Coronary artery (tissue), 2 donors: ENCODE measurements at regions not wholly inside any gene's neighbourhood (a gene's known extent, or its start where the extent isn't known, plus 50 kb on each side); places are given as distances from the start of the nearest gene placed in this dataset.

Experiments
- DNase-seq: peaks from one replicate; pipeline ENCODE4 v3.0.0-alpha.2; 2017; ENCODE audit warnings: low spot score
- H3K27ac ChIP-seq, 2 donors: fragments of 200-600 bp; sonication (generic); one replicate each; pipeline ENCODE4 v1.5.1; 2016 to 2019
- H3K4me3 ChIP-seq: fragments of 200-600 bp; sonication (generic); 2 replicates; pipeline ENCODE4 v1.5.1; 2016; ENCODE audit warnings: mild to moderate bottlenecking, moderate library complexity
- TF ChIP-seq, protein P1 (sequence below): fragments of 200-600 bp; sonication (generic); IDR thresholded peaks from one replicate; pipeline ENCODE4 v1.5.1; 2019; ENCODE audit warnings: antibody characterized with exemption

DNA sequence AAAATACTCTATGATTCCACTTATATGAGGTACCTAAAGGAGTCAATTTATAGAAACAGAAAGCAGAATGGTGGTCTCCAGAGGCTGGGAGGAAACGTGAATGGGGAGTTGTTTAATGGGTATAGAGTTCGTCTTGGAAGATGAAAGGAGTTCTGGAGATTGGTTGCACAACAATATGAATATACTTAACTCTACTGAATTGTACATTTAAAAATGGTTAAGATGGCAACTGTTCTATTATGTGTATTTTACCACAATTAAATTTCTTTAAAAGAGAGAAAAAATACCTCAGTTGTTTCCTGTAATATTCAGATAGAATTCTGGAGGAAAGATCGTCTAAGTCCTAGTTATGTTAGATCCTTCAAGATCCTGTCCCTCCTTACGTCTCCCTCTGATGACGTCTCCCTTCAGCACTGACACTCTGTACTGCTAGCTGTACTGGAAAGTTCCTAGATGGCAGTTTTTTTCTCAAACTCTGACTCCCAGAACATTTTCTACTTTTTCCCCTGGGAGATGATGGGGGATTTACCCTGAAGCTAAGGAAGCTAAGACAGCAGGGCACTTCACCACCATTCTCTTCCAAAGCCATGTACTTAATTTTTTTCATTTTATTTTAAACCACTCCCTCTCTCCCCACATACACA, 53.2 kb upstream of the CAV2 start:
- Histone ChIP-seq H3K27ac (peak overlapping the region; percentile 34 to 82), H3K4me3 (peak overlapping the region; percentile 42)
- TF ChIP-seq, protein P1, sequence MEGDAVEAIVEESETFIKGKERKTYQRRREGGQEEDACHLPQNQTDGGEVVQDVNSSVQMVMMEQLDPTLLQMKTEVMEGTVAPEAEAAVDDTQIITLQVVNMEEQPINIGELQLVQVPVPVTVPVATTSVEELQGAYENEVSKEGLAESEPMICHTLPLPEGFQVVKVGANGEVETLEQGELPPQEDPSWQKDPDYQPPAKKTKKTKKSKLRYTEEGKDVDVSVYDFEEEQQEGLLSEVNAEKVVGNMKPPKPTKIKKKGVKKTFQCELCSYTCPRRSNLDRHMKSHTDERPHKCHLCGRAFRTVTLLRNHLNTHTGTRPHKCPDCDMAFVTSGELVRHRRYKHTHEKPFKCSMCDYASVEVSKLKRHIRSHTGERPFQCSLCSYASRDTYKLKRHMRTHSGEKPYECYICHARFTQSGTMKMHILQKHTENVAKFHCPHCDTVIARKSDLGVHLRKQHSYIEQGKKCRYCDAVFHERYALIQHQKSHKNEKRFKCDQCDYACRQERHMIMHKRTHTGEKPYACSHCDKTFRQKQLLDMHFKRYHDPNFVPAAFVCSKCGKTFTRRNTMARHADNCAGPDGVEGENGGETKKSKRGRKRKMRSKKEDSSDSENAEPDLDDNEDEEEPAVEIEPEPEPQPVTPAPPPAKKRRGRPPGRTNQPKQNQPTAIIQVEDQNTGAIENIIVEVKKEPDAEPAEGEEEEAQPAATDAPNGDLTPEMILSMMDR: no peak
- DNase-seq: no peak

GRCh38 chr7:116447436-116447835, 52.1 kb upstream of the CAV2 start:
- H3K4me3 ChIP-seq: no peak overlapping the region
- TF ChIP-seq, protein P1: no peak
- DNase-seq: no peak
- peak overlapping the region; percentile 34 to 67 for H3K27ac ChIP-seq

DNA sequence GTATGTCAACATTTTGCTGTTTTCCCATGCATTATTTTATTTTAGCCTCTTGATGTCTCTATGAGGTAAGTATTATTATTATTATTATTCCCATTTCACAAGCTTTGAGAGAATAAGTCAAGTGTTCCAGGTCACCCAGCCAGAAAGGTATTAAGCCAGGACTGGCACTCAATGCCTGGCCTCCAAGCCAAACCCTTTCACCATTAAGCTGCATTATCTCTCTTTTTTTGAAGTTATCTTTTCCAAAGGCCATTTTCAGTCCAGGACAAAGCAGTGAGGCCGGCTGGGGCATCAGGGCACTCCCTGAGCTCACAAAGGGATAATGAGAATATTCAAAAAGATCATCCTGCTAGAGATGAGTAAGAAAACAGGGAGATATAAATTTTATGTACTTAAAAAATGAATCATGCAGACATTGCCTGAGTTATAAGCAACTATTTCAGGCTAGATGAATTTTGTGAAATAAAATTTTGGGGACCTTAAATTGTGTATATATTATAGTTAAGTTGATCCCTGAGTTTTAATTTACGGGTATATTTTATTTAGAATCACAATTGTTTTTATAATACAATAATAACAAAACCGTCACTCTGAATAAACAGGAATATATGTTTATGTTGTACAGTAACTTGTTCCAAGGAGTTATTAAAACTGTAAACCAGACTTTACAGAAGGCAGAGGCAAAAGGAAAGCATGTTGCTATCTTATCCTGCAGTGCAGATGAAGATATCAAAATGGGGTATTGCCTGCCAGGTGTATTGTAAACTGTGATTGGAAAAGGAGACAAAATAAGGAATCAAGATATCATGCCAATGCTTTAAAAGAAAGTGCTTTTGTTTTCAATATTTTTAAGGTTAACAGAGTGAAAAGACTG, 51.3 kb upstream of the CAV2 start:
- Histone ChIP-seq H3K4me3 (no peak overlapping the region), H3K27ac (peak overlapping the region; percentile 34 to 67)
- DNase-seq: no peak
- TF ChIP-seq, protein P1: no peak

- TF ChIP-seq, protein P1: no peak
- no peak for DNase-seq
- peak overlapping the region; percentile 24 to 63 for H3K27ac ChIP-seq
- H3K4me3 ChIP-seq: no peak overlapping the region
Measured at GRCh38 chr7:116449441-116449840, 50.1 kb upstream of the CAV2 start.
